Right cardiac atrium (tissue), 5 donors: ENCODE measurements at regions not wholly inside any gene's neighbourhood (a gene's known extent, or its start where the extent isn't known, plus 50 kb on each side); places are given as distances from the start of the nearest gene placed in this dataset.

ENCODE experiments used
- ATAC-seq, 2 donors: fragments of 200-7000 bp; cut with Tn5 transposase; one replicate each; pipeline versions ENCODE4 v1.8.0 to v1.9.1; 2020; ENCODE audit warnings: moderate library complexity in 2 of 2, mild to moderate bottlenecking in 1 of 2
- DNase-seq, 3 donors: peaks; one replicate each; pipeline ENCODE4 v3.0.0-alpha.2; 2020
- H3K27ac ChIP-seq: one replicate; pipeline ENCODE4 v1.5.1; 2013; ENCODE audit warnings: mild to moderate bottlenecking, low read length, control low read depth, moderate library complexity
- H3K27me3 ChIP-seq: one replicate; pipeline ENCODE4 v1.6.1; 2013; ENCODE audit not compliant: control insufficient read depth, insufficient read depth
- H3K4me1 ChIP-seq: one replicate; pipeline ENCODE4 v1.6.1; 2013; ENCODE audit warnings: low read length; ENCODE audit not compliant: control insufficient read depth, insufficient read depth
- H3K4me3 ChIP-seq: one replicate; pipeline ENCODE4 v1.5.1; 2013; ENCODE audit warnings: low read length, control low read depth
- H3K9me3 ChIP-seq: one replicate; pipeline ENCODE4 v1.6.1; 2013; ENCODE audit warnings: low read length; ENCODE audit not compliant: control insufficient read depth
- WGBS: extraction: QIAGEN DNeasy Blood & Tissue Kit; methylation state at CpG from one replicate; pipeline ENCODE4 v1.1.7; 2013; 5-methylcytosine and 5-hydroxymethylcytosine counted together
- intact Hi-C, 4 donors: fragments of 100-400 bp; cut with DNase I; formaldehyde crosslinking; loops; one replicate each; pipeline versions ENCODE4 v1.11.0 to v1.14.0; 2022 to 2023
- donor health status: healthy with polysubstance abuse.
- donor health status: DM: no; HTN: yes; CAD: no.
- donor health status: DM: no; HTN: no; CAD: no.
- donor health status: DM: no; HTN: yes; CAD: no; lungs with severe emphysema.
- donor health status: DM: yes; HTN: yes; CAD: no.

DNA sequence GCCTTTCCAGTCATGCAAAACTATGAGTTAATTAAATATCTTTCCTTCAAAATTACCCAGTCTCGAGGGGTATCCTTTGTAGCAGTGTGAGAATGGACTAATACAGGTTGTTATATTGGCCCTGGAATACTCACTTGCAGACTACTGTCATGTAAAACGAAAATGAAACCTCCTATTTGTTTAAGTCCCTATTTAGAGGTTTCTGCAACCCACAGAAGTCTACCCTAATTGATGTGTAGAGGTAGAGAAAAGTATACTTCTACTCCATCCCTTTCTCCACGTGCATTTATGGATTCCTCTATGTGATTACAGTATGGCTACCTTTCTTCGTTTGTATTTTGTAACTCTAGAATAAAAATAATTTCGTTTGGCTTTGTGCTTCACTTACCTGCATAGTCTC lies 371.1 kb downstream of the FSCB start:
- H3K4me1 ChIP-seq, result no peaks in the 10 kb centered on the region
- DNase-seq (no peak), ATAC-seq (no peak)
- H3K27ac ChIP-seq, result no peak overlapping the region
- no peaks in the 10 kb centered on the region for H3K27me3 ChIP-seq
- H3K4me3 ChIP-seq, result no peak overlapping the region
- 65% methylated on average over 5 of the region's 5 CpGs for WGBS
- H3K9me3 ChIP-seq, result no peaks in the 10 kb centered on the region
- intact Hi-C loops, result no loop called here

GRCh38 chr14:44131861-44132260 lies 375.2 kb downstream of the FSCB start:
- 51% methylated on average over 1 of the region's 1 CpG for WGBS
- intact Hi-C loops, result no loop called here
- Histone ChIP-seq H3K4me1 (no peaks in the 10 kb centered on the region), H3K9me3 (no peaks in the 10 kb centered on the region), H3K4me3 (no peak overlapping the region), H3K27me3 (no peaks in the 10 kb centered on the region), H3K27ac (no peak overlapping the region)
- ATAC-seq, result no peak
- DNase-seq, result no peak

GRCh38 chr14:44113769-44114730 lies 393.0 kb downstream of the FSCB start:
- Histone ChIP-seq H3K4me1 (no peaks in the 10 kb centered on the region), H3K9me3 (no peaks in the 10 kb centered on the region), H3K27me3 (no peaks in the 10 kb centered on the region), H3K4me3 (no peak overlapping the region), H3K27ac (no peak overlapping the region)
- DNase-seq (no peak), ATAC-seq (no peak)
- intact Hi-C loops, result no loop called here
- 84% methylated on average over 7 of the region's 7 CpGs for WGBS

DNA sequence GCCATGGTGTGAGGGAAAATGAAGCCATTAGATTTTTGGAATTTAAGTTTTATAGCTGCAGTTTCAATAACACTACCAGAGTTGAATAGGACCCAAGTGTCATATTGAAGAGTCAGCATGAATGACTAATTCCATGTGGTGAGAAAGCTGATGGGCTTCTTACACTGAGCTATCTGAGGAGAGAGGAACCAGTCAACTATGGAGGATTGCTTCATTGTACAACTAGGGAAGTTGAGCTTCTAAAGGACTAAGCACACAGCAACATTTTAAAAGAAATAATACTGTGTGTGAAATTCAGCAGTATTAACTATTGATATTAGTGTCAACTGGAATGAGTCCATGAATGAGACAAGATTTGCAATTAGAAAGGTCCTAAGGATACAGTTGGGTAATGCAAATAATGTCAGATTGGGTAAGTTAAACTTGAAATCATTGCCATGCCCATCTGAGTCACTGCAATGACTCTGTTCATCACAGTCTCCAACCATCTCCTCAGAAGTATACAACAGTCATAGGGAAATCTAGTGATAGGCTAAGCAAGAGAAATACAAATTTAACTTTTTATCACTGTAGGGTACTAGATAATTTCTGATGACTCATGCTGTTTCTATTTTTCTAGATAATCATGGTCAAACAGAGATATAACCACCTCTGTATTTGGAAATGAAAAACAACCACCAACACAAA lies 394.2 kb downstream of the FSCB start:
- Histone ChIP-seq H3K4me3 (no peak overlapping the region), H3K27ac (no peak overlapping the region), H3K9me3 (no peaks in the 10 kb centered on the region), H3K27me3 (no peaks in the 10 kb centered on the region), H3K4me1 (no peaks in the 10 kb centered on the region)
- no peak for ATAC-seq
- intact Hi-C loops, result no loop called here
- DNase-seq, result no peak

GRCh38 chr14:44109036-44109435 lies 398.0 kb downstream of the FSCB start:
- intact Hi-C loops, result no loop called here
- Histone ChIP-seq H3K4me1 (no peaks in the 10 kb centered on the region), H3K9me3 (no peaks in the 10 kb centered on the region), H3K27ac (no peak overlapping the region), H3K27me3 (no peaks in the 10 kb centered on the region), H3K4me3 (no peak overlapping the region)
- DNase-seq (no peak), ATAC-seq (no peak)
- WGBS, result 85% methylated on average over 1 of the region's 1 CpG

DNA sequence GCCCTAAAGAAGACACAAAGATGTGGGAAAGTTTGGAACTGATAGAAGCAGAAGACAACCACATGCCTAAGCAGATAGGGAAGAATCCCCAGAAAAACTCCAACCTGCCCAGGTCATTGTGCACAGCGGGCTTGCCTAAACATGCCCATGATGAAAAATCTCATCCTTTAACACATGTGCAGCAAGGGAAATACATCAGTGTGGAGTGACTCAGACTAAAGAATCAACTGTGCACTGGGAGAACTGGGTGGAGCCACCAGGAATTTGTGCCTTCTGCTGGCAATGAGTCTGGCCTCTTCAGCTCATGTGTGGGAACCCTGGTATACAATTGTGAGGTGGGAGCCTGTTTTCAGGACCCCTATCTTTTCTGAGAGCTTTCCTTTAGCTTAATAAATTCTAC lies 398.5 kb downstream of the FSCB start:
- WGBS, result 83% methylated on average over 1 of the region's 1 CpG
- H3K27ac ChIP-seq, result no peak overlapping the region
- no peaks in the 10 kb centered on the region for H3K27me3 ChIP-seq
- intact Hi-C loops, result no loop called here
- DNase-seq (no peak), ATAC-seq (no peak)
- H3K4me3 ChIP-seq, result no peak overlapping the region
- H3K4me1 ChIP-seq, result no peaks in the 10 kb centered on the region
- no peaks in the 10 kb centered on the region for H3K9me3 ChIP-seq

DNA sequence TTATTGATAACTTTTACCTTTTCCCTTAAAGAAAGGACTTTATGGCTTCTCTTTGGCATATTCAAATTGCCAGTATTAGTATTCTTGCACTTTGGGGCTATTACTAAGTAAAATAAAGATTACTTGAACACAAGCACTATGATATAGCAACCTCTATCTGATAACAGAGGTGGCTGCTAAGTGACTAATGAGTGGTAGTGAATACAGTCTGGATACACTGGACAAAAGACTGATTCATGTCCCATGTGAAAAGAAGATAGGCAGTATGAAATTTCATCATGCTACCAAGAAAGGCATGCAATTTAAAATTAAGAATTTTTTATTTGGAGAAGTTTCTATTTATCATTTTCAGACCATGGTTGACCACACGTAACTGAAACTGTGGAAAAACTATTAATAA lies 399.9 kb downstream of the FSCB start:
- Histone ChIP-seq H3K27ac (no peak overlapping the region), H3K4me3 (no peak overlapping the region), H3K9me3 (no peaks in the 10 kb centered on the region), H3K4me1 (no peaks in the 10 kb centered on the region), H3K27me3 (no peaks in the 10 kb centered on the region)
- ATAC-seq (no peak), DNase-seq (no peak)
- 57% methylated on average over 1 of the region's 1 CpG for WGBS
- intact Hi-C loops, result no loop called here

DNA sequence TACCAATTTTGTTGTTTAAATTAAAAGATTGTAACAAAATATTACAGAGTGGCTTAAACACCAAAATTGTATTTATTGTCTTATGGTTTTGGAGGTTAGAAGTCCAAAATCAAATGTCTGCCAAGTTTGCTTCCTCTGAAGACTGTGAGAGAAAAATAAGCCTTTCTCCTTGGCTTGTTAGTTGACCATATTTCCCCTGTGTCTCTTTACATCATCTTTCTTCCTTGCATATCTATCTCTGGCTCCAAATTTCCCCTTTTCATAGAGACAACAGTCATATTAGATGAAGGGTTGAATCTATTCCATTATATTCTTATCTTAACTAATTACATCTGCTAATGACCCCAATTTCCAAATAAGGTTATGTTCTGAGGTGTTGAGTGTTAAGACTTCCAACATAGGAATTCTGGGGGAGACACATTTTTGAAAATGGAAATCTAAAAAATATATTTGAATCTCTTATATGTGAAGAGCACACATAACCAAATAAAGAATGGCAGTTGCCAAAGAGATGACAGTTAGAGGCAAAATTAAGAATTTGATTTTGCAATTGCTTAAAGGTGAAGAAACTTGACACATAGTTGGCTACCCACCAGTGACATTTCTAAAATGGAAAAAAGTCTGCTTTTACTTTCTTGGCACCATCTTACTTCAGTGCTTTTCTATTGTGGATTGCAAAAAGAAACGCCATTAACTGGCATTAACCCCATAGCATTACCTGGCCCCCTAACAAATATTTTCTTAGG lies 407.2 kb downstream of the FSCB start:
- Histone ChIP-seq H3K4me3 (no peak overlapping the region), H3K9me3 (no peaks in the 10 kb centered on the region), H3K27me3 (no peaks in the 10 kb centered on the region), H3K4me1 (no peaks in the 10 kb centered on the region), H3K27ac (no peak overlapping the region)
- ATAC-seq, result peak in 1 of 2 donors; percentile 47
- WGBS, result 43% methylated on average over 1 of the region's 1 CpG
- intact Hi-C loops, result no loop called here
- no peak for DNase-seq

DNA sequence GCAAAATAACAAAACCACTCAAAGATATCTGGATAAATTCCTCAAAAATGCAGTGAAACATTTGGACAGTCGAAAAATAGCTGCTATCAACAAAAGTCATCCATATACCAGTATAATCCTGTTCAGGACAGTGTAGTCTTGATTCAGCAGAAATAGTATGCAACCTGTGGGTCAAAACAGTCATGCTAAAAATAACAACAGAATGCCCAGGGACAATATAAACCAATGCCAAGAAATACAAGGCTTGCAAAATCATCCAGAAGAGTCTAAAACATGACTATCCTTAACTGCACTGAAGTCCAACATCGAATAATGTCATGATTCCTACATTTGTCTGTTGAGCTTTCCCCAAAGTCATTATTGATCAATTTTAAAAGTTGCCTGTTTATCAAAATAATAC lies 425.9 kb downstream of the FSCB start:
- H3K4me3 ChIP-seq, result no peak overlapping the region
- ATAC-seq (no peak), DNase-seq (no peak)
- intact Hi-C loops, result no loop called here
- no peaks in the 10 kb centered on the region for H3K9me3 ChIP-seq
- H3K27me3 ChIP-seq, result no peaks in the 10 kb centered on the region
- no peaks in the 10 kb centered on the region for H3K4me1 ChIP-seq
- 72% methylated on average over 2 of the region's 2 CpGs for WGBS
- H3K27ac ChIP-seq, result no peak overlapping the region

DNA sequence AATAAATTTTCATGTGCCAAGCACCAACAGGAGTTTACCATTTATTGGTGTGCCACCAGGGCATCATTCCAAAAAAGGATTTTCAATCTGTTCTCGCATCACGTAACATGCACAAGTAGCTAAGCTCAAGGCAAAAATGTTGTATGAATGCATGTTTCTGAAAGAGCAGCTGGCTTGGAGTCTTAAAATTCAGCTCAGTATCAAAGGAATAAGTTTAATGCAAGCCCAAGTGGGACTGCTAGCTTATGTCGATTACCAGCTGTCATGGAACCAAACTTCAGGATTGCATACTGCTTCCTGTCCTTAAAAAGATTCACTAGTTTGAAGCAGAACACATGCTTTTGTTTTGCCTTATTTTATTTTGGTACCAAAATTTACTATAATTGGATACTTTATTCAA lies 437.0 kb downstream of the FSCB start:
- intact Hi-C loops, result no loop called here
- no peaks in the 10 kb centered on the region for H3K4me1 ChIP-seq
- H3K27me3 ChIP-seq, result no peaks in the 10 kb centered on the region
- DNase-seq, result no peak
- 70% methylated on average over 3 of the region's 3 CpGs for WGBS
- no peak for ATAC-seq
- no peaks in the 10 kb centered on the region for H3K9me3 ChIP-seq
- H3K4me3 ChIP-seq, result no peak overlapping the region
- no peak overlapping the region for H3K27ac ChIP-seq

DNA sequence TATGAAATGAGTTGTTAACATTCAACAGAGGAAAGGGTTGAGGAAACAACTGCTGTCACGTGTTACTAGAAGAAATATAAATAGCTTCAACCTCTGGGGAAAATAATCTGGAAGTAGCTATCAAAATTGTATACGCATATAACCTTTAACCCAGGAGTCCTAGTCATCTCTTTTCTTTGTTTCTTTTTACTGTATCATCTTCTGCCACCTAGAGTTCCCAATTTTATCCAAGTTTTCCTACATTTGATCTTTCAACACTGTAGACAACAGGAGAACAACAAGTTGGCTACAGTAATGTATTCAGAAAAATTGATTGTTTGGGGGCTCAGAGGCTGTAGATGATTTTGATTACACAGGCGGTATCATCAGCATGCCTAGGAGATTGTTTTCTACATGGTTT lies 453.7 kb downstream of the FSCB start:
- 59% methylated on average over 3 of the region's 3 CpGs for WGBS
- no peaks in the 10 kb centered on the region for H3K4me1 ChIP-seq
- DNase-seq, result no peak
- ATAC-seq, result no peak
- intact Hi-C loops, result no loop called here
- no peak overlapping the region for H3K27ac ChIP-seq
- H3K27me3 ChIP-seq, result no peaks in the 10 kb centered on the region
- no peak overlapping the region for H3K4me3 ChIP-seq
- H3K9me3 ChIP-seq, result no peaks in the 10 kb centered on the region
